HCT116 (cell line): ENCODE measurements at regions not wholly inside any gene's neighbourhood (a gene's known extent, or its start where the extent isn't known, plus 50 kb on each side); places are given as distances from the start of the nearest gene placed in this dataset.

ENCODE experiments used
- EZH2 ChIP-seq: fragments of 200-600 bp; sonication (generic); IDR thresholded peaks from 2 replicates; pipeline ENCODE4 v1.6.1; 2017; ENCODE audit warnings: antibody characterized with exemption, mixed run types
- TF ChIP-seq, protein P1 (sequence below): IDR thresholded peaks from 2 replicates; pipeline ENCODE4 v1.6.1; 2011; ENCODE audit warnings: mild to moderate bottlenecking, low read length, moderate library complexity; ENCODE audit not compliant: insufficient replicate concordance; ENCODE audit errors: extremely low read depth
- TF ChIP-seq, protein P2 (sequence below), 3 experiments: fragments of 200-600 bp in 1 of 3; sonication (generic) in 1 of 3; IDR thresholded peaks in 2 of 3; conservative IDR thresholded peaks in 1 of 3; 2 replicates each; pipeline ENCODE4 v1.5.1; 2012 to 2017; ENCODE audit warnings: low read depth in 2 of 3, low read length in 2 of 3, antibody characterized with exemption in 1 of 3, borderline replicate concordance in 1 of 3, control low read depth in 1 of 3, mild to moderate bottlenecking in 1 of 3, mixed read lengths in 1 of 3, mixed run types in 1 of 3, moderate library complexity in 1 of 3; ENCODE audit not compliant: insufficient read depth in 1 of 3

DNA sequence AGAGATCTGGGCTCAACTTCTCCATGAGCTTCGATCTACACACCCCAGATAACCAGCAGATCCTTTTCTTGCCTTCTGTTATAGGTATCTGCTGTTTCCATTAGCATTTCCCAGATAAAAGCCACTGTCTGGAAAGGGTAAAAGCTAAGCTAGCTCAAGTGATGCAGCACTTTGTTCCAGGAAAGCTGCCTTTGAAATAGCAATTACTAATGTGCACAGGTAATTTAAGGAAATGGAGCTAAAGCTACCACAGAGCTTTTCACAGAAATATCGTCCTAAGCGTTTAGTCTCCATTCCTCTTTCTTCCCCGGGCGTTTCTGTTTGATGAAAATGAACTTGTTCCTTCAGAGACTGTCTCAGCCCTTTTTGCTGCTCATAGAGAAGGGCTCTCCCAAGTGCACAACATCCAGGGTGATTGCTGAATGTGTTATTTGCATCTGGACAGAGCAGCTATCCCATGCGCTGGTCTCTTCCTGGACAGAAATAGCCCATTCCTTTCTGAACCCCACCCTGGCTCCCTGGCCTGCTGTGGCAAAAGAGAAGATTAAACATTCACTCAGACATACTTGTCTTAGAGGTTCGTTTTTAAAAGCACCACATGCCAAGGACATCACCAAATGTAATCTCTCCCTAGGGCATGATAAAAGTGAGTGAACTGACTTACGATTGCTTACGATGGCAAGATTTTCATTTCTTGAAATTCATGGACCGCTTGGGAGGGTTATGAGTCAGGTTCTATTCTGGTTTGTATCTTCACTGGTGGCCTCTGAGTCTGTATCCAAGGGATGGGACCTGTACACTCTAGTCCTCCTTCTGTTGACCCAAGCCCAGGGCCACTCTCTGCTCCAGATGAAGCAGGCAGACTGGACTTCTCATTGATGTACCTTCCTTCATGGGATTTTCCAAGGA is 429.1 kb upstream of the CDH4 start:
- TF ChIP-seq, protein P1, sequence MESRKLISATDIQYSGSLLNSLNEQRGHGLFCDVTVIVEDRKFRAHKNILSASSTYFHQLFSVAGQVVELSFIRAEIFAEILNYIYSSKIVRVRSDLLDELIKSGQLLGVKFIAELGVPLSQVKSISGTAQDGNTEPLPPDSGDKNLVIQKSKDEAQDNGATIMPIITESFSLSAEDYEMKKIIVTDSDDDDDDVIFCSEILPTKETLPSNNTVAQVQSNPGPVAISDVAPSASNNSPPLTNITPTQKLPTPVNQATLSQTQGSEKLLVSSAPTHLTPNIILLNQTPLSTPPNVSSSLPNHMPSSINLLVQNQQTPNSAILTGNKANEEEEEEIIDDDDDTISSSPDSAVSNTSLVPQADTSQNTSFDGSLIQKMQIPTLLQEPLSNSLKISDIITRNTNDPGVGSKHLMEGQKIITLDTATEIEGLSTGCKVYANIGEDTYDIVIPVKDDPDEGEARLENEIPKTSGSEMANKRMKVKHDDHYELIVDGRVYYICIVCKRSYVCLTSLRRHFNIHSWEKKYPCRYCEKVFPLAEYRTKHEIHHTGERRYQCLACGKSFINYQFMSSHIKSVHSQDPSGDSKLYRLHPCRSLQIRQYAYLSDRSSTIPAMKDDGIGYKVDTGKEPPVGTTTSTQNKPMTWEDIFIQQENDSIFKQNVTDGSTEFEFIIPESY = no peak
- TF ChIP-seq EZH2 = no peak
- TF ChIP-seq, protein P2, sequence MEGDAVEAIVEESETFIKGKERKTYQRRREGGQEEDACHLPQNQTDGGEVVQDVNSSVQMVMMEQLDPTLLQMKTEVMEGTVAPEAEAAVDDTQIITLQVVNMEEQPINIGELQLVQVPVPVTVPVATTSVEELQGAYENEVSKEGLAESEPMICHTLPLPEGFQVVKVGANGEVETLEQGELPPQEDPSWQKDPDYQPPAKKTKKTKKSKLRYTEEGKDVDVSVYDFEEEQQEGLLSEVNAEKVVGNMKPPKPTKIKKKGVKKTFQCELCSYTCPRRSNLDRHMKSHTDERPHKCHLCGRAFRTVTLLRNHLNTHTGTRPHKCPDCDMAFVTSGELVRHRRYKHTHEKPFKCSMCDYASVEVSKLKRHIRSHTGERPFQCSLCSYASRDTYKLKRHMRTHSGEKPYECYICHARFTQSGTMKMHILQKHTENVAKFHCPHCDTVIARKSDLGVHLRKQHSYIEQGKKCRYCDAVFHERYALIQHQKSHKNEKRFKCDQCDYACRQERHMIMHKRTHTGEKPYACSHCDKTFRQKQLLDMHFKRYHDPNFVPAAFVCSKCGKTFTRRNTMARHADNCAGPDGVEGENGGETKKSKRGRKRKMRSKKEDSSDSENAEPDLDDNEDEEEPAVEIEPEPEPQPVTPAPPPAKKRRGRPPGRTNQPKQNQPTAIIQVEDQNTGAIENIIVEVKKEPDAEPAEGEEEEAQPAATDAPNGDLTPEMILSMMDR (IDR thresholded peaks at IDR 0.05 in 2 of 3, conservative IDR thresholded peaks at IDR 0.05 in 1 of 3; ENCODE audit: borderline replicate concordance in 1 of 3, insufficient read depth in 1 of 3, low read depth in 2 of 3, low read length in 2 of 3) = no peak
